ENCODE measurements at regions not wholly inside any gene's neighbourhood (a gene's known extent, or its start where the extent isn't known, plus 50 kb on each side); places are given as distances from the start of the nearest gene placed in this dataset.

- TF ChIP-seq CTCF (IDR thresholded peaks at IDR 0.05), result no peak
- TF ChIP-seq EP300 (IDR thresholded peaks at IDR 0.05), result no peak
- no peak for TF ChIP-seq POLR2AphosphoS5 (IDR thresholded peaks at IDR 0.05)
- TF ChIP-seq POLR2A (IDR thresholded peaks at IDR 0.05), result no peak
Measured at GRCh38 chr18:71336576-71337210, 1047.8 kb downstream of the SOCS6 start.
